ENCODE measurements at regions not wholly inside any gene's neighbourhood (a gene's known extent, or its start where the extent isn't known, plus 50 kb on each side); places are given as distances from the start of the nearest gene placed in this dataset.

DNA sequence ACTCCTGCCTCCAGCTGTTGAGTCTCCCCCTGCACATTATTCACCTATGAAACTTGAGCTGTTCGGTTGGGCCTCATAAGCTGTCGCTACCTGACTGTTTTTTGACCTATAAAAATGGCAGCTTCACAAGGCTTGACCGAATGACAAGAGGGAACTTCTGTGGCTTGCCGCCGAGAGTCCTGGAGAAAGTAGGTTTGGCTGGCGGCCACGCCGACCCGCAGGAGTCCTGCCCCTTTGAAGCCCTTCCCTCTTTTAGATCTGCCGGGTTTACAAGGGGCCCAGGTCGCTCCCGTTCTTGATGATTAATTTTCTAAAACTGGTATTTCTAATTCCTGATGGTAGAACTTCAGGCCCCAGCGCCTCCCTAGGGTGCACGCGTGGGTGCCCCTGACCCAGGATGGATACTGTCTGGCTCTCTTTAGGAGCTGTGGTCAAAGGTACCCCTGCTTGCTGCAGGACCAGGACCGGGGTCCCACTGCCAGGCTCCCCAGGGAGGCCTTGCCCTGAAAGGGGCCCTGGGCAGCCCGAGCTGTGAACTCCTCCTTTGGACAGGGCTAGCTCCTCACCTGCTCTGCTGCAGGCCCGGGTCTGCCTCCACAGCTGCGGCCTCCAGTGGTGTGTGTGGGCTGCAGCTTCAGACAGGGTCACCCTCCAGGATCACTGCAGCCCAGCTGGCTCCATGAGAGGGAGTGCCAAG is 171.8 kb downstream of the CTTN start:
- TF ChIP-seq, protein P1, sequence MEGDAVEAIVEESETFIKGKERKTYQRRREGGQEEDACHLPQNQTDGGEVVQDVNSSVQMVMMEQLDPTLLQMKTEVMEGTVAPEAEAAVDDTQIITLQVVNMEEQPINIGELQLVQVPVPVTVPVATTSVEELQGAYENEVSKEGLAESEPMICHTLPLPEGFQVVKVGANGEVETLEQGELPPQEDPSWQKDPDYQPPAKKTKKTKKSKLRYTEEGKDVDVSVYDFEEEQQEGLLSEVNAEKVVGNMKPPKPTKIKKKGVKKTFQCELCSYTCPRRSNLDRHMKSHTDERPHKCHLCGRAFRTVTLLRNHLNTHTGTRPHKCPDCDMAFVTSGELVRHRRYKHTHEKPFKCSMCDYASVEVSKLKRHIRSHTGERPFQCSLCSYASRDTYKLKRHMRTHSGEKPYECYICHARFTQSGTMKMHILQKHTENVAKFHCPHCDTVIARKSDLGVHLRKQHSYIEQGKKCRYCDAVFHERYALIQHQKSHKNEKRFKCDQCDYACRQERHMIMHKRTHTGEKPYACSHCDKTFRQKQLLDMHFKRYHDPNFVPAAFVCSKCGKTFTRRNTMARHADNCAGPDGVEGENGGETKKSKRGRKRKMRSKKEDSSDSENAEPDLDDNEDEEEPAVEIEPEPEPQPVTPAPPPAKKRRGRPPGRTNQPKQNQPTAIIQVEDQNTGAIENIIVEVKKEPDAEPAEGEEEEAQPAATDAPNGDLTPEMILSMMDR (IDR thresholded peaks at IDR 0.05): no peak
- TF ChIP-seq POLR2A (IDR thresholded peaks at IDR 0.05): no peak

Measured in thyroid gland (tissue), 4 donors.